Stomach (tissue), 8 donors: ENCODE measurements at regions not wholly inside any gene's neighbourhood (a gene's known extent, or its start where the extent isn't known, plus 50 kb on each side); places are given as distances from the start of the nearest gene placed in this dataset.
A peak's percentile ranks its signal among the peaks of the same experiment; 100 is the strongest.

Experiments
- DNase-seq, 2 donors: peaks; one replicate each; pipeline versions ENCODE4 v3.0.0 to v3.0.0-alpha.2; 2013 to 2019
- H3K27ac ChIP-seq, 5 donors: fragments of 200-600 bp in 4 of 5; sonication (generic) in 4 of 5; one replicate each; pipeline ENCODE4 v1.5.1; 2013 to 2019; ENCODE audit warnings: mild to moderate bottlenecking in 1 of 5, moderate library complexity in 1 of 5
- H3K27me3 ChIP-seq, 3 donors: fragments of 200-600 bp; sonication (generic); one replicate each; pipeline ENCODE4 v1.5.1; 2017 to 2019; ENCODE audit warnings: mixed run types in 1 of 3
- H3K36me3 ChIP-seq, 4 donors: fragments of 200-600 bp; sonication (generic); 1 replicate in 3 of 4; 2 replicates in 1 of 4; pipeline ENCODE4 v1.5.1; 2016 to 2019
- H3K4me1 ChIP-seq, 4 donors: fragments of 200-600 bp; sonication (generic); one replicate each; pipeline ENCODE4 v1.5.1; 2016 to 2019
- H3K4me3 ChIP-seq, 4 donors: fragments of 200-600 bp; sonication (generic) in 3 of 4; one replicate each; pipeline ENCODE4 v1.5.1; 2016 to 2019; ENCODE audit warnings: mild to moderate bottlenecking in 1 of 4
- H3K9me3 ChIP-seq, 4 donors: fragments of 200-600 bp; sonication (generic); one replicate each; pipeline ENCODE4 v1.5.1; 2016 to 2019
- CTCF ChIP-seq, 7 experiments: fragments of 450-650 bp in 4 of 7; fragments of 200-600 bp in 3 of 7; sonication (generic) in 3 of 7; IDR thresholded peaks; one replicate each; pipeline ENCODE4 v1.5.1; 2016 to 2019; ENCODE audit warnings: antibody characterized with exemption in 7 of 7, control low read depth in 2 of 7, mild to moderate bottlenecking in 1 of 7
- EP300 ChIP-seq: sonication (generic); formaldehyde crosslinking; IDR thresholded peaks from one replicate; pipeline ENCODE4 v1.6.1; 2017; ENCODE audit warnings: antibody characterized with exemption
- POLR2A ChIP-seq, 4 donors: fragments of 450-650 bp; IDR thresholded peaks; one replicate each; pipeline ENCODE4 v1.6.1; 2016; ENCODE audit warnings: antibody characterized with exemption in 4 of 4, control low read depth in 2 of 4, mild to moderate bottlenecking in 1 of 4, moderate library complexity in 1 of 4
- POLR2AphosphoS5 ChIP-seq, 3 donors: sonication (generic); formaldehyde crosslinking; IDR thresholded peaks; one replicate each; pipeline ENCODE4 v1.6.1; 2016; ENCODE audit warnings: antibody characterized with exemption in 3 of 3
- WGBS, 5 donors: extraction: QIAGEN DNeasy Blood & Tissue Kit in 3 of 5; methylation state at CpG; one replicate each; pipeline versions ENCODE4 v1.1.5 to v1.1.7; 2013 to 2018; 5-methylcytosine and 5-hydroxymethylcytosine counted together
- intact Hi-C: fragments of 100-400 bp; cut with DNase I; formaldehyde crosslinking; loops from one replicate; pipeline ENCODE4 v1.15.1; 2023; ENCODE audit warnings: low total_unique reads
- donor health status: healthy with polysubstance abuse.
- donor health status: Bipolar disorder and iron deficiency.
- donor health status: healthy.

DNA sequence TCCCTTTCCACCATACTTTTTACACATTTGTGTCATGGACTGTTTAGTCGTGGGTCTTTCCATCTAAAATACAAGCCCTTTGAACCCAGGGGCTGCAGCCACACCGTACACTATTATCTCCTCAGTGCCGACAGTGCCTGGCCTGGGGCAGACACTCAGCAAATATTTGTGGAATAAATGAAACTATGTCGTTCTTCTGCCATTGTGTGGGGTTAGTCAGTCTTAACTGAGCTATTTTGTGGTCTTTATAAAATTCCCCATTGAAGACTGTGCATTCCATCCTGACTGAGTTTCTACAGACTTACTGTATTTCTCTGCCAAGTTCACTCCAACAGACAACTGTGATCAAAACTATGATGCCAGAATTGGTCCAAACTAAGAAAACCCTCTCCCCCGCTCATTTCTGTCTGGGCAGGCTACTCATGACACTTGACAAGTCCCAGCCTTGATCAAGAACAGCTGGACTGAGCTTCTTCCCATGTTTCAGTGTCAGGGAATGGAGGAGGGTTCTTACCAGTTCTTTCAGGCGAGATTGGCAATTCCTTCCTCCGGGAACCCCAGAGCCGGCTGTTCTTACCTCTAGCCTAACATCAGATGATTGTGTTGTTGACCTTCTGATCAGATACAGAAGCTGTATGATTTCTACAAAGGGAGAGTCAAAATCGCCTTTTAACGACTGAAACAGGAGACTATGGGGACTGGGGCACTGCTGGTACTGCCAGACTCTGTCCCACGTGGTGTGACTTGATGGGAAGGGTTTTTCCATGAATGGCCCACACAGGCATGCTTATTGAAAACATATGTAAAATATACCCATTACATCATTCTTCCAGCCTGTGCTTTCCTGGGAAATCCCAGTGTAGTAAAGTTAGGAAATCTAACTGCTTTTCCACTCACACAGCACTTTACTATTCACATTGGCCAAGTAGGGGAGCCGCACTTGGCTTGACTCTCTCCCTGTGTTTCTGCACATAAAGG is 77.4 kb upstream of the NPAS2 start:
- TF ChIP-seq POLR2A (IDR thresholded peaks at IDR 0.05) (no peak), POLR2AphosphoS5 (IDR thresholded peaks at IDR 0.05) (peak in 1 of 3 donors; percentile 18), EP300 (no peak), CTCF (IDR thresholded peaks at IDR 0.05) (no peak)
- DNase-seq = peak in 1 of 2 donors; percentile 90
- 33 to 48% (median 40%) methylated on average over 11 to 12 of the region's 12 CpGs for WGBS, 5 donors
- Histone ChIP-seq H3K27ac (peak overlapping the region in 4 of 5 donors; percentile 42 to 75 (median 54)), H3K27me3 (no peaks in the 10 kb centered on the region), H3K4me3 (no peak overlapping the region), H3K4me1 (peaks cover 0 to 23% (median 9%) of the 10 kb centered on the region in 4 donors), H3K9me3 (no peaks in the 10 kb centered on the region), H3K36me3 (no peaks in the 10 kb centered on the region)
- intact Hi-C loops = no loop called here

DNA sequence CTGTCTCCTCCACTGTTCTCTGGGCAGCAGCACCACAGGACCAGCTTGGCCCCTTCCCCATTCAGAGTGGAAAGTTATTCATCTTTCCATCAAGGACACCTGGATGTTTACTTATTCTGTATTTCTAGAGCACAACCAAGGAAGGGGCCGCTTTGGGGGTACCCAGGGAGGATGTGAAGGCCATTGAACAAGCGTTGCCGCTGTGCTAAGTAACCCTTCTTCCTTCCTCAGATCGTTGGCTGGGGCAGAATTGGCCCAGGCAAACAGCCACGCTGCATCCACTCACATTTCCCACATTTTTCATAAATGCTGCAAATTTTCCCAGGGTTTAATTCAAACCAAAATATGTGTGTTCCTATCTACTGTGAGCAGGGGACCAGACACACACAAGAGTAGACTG is 76.2 kb upstream of the NPAS2 start:
- WGBS, 5 donors = 66 to 84% (median 71%) methylated on average over 5 of the region's 5 CpGs

DNA sequence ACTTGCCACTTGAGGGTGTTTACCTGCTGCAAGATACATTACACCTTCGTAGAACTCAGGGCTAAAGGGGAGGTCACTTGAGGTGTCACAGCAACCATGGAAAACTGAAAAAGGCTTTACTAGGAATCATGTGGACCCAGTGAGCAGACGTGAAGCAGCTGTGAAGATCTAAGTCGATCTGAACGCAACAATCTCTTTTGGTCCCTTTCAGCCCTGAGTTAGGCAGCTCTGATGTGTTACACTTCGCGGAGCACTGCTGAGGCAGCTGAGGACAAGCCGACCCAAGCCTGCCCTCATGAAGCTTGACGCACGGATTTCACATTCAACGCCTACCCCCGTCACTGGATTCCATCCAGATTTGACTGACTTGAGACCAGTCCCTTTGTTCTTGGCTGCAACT is 75.8 kb upstream of the NPAS2 start:
- TF ChIP-seq POLR2A (IDR thresholded peaks at IDR 0.05) (no peak), EP300 (no peak), POLR2AphosphoS5 (IDR thresholded peaks at IDR 0.05) (no peak), CTCF (IDR thresholded peaks at IDR 0.05) (no peak)
- Histone ChIP-seq H3K27ac (no peak overlapping the region), H3K9me3 (no peaks in the 10 kb centered on the region), H3K4me1 (peaks cover 0 to 23% (median 9%) of the 10 kb centered on the region in 4 donors), H3K27me3 (no peaks in the 10 kb centered on the region), H3K4me3 (no peak overlapping the region), H3K36me3 (no peaks in the 10 kb centered on the region)
- no peak for DNase-seq
- intact Hi-C loops = no loop called here
- WGBS, 5 donors = 79 to 90% (median 84%) methylated on average over 11 of the region's 11 CpGs

More for the DNA sequence above, 76.2 kb upstream of the NPAS2 start:
- Histone ChIP-seq H3K27me3 (no peaks in the 10 kb centered on the region), H3K36me3 (no peaks in the 10 kb centered on the region), H3K27ac (no peak overlapping the region), H3K4me1 (peaks cover 0 to 23% (median 9%) of the 10 kb centered on the region in 4 donors), H3K9me3 (no peaks in the 10 kb centered on the region), H3K4me3 (no peak overlapping the region)
- TF ChIP-seq POLR2A (IDR thresholded peaks at IDR 0.05) = no peak
- intact Hi-C loops = no loop called here
- DNase-seq = peak in 1 of 2 donors; percentile 45

DNA sequence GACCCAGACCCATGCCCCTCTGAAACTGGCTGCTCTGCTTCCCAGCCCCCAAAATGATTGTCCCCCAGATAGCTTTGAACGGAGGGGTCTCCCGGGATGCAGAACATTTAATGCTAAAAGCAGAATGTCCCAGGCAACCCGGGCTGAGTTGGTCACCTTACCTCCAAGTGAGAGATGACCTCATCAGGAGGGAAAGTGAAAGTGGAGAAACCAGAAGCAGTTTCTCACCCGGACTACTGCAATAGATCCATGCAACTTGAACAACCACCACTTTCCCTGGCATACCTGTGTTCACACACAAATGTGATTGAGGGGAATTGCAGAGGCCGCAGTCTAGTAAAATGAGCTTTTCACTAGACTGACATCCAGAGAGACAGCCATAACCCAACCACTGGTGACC is 75.3 kb upstream of the NPAS2 start:
- H3K27me3 ChIP-seq = no peaks in the 10 kb centered on the region
- WGBS, 5 donors = 53 to 66% (median 61%) methylated on average over 5 of the region's 5 CpGs
- intact Hi-C loops = no loop called here
- no peaks in the 10 kb centered on the region for H3K36me3 ChIP-seq
- DNase-seq = peak in 1 of 2 donors; percentile 73
- TF ChIP-seq POLR2AphosphoS5 (IDR thresholded peaks at IDR 0.05) = no peak
- TF ChIP-seq EP300 = no peak
- no peak for TF ChIP-seq CTCF (IDR thresholded peaks at IDR 0.05)
- no peak for TF ChIP-seq POLR2A (IDR thresholded peaks at IDR 0.05)
- H3K27ac ChIP-seq = no peak overlapping the region
- no peak overlapping the region for H3K4me3 ChIP-seq
- H3K4me1 ChIP-seq = peaks cover 0 to 23% (median 9%) of the 10 kb centered on the region in 4 donors
- no peaks in the 10 kb centered on the region for H3K9me3 ChIP-seq

- no peaks in the 10 kb centered on the region for H3K27me3 ChIP-seq
- H3K9me3 ChIP-seq = no peaks in the 10 kb centered on the region
- TF ChIP-seq CTCF (IDR thresholded peaks at IDR 0.05) (no peak), EP300 (no peak), POLR2AphosphoS5 (IDR thresholded peaks at IDR 0.05) (no peak), POLR2A (IDR thresholded peaks at IDR 0.05) (no peak)
- H3K36me3 ChIP-seq = no peaks in the 10 kb centered on the region
- H3K27ac ChIP-seq = no peak overlapping the region
- H3K4me1 ChIP-seq = peaks cover 0 to 23% (median 9%) of the 10 kb centered on the region in 4 donors
- intact Hi-C loops = no loop called here
- WGBS, 5 donors = 89 to 97% (median 91%) methylated on average over 5 of the region's 5 CpGs
- DNase-seq = no peak
- H3K4me3 ChIP-seq = no peak overlapping the region
Observed at GRCh38 chr2:100745604-100746003, 74.3 kb upstream of the NPAS2 start.
